Breast epithelium (tissue), 4 donors: ENCODE measurements at regions not wholly inside any gene's neighbourhood (a gene's known extent, or its start where the extent isn't known, plus 50 kb on each side); places are given as distances from the start of the nearest gene placed in this dataset.

Experiments
- DNase-seq, 2 donors: peaks; one replicate each; pipeline ENCODE4 v3.0.0-alpha.2; 2019; ENCODE audit warnings: low spot score in 2 of 2
- H3K27ac ChIP-seq, 2 donors: fragments of 200-600 bp; sonication (generic) in 1 of 2; one replicate each; pipeline ENCODE4 v1.5.1; 2016 to 2019; ENCODE audit warnings: mild to moderate bottlenecking in 1 of 2
- H3K27me3 ChIP-seq, 2 donors: fragments of 200-600 bp; sonication (generic) in 1 of 2; one replicate each; pipeline versions ENCODE4 v1.5.1 to v1.6.0; 2017 to 2019; ENCODE audit warnings: control low read depth in 1 of 2, mild to moderate bottlenecking in 1 of 2
- H3K36me3 ChIP-seq: fragments of 200-600 bp; one replicate; pipeline ENCODE4 v1.5.1; 2019
- H3K4me1 ChIP-seq, 2 donors: fragments of 200-600 bp; sonication (generic); one replicate each; pipeline ENCODE4 v1.5.1; 2016 to 2019; ENCODE audit warnings: control low read depth in 1 of 2
- H3K4me3 ChIP-seq, 3 donors: fragments of 200-600 bp; sonication (generic); 1 replicate in 2 of 3; 2 replicates in 1 of 3; pipeline ENCODE4 v1.5.1; 2016 to 2019; ENCODE audit warnings: mild to moderate bottlenecking in 3 of 3, moderate library complexity in 2 of 3
- H3K9me3 ChIP-seq, 2 donors: fragments of 200-600 bp; sonication (generic) in 1 of 2; one replicate each; pipeline ENCODE4 v1.5.1; 2016 to 2019; ENCODE audit warnings: control low read depth in 1 of 2
- POLR2A ChIP-seq: fragments of 450-650 bp; IDR thresholded peaks from one replicate; pipeline ENCODE4 v1.6.1; 2016; ENCODE audit warnings: antibody characterized with exemption, mild to moderate bottlenecking, moderate library complexity
- POLR2AphosphoS5 ChIP-seq, 3 donors: sonication (generic); formaldehyde crosslinking; IDR thresholded peaks; one replicate each; pipeline ENCODE4 v1.6.1; 2017; ENCODE audit warnings: antibody characterized with exemption in 3 of 3
- intact Hi-C: fragments of 100-400 bp; cut with DNase I; formaldehyde crosslinking; loops from one replicate; pipeline ENCODE4 v1.15.1; 2023; ENCODE audit warnings: low total_unique reads
- TF ChIP-seq, protein P1 (sequence below), 3 donors: fragments of 450-650 bp; IDR thresholded peaks; one replicate each; pipeline ENCODE4 v1.5.1; 2016 to 2017; ENCODE audit warnings: antibody characterized with exemption in 3 of 3, mild to moderate bottlenecking in 3 of 3, moderate library complexity in 3 of 3

DNA sequence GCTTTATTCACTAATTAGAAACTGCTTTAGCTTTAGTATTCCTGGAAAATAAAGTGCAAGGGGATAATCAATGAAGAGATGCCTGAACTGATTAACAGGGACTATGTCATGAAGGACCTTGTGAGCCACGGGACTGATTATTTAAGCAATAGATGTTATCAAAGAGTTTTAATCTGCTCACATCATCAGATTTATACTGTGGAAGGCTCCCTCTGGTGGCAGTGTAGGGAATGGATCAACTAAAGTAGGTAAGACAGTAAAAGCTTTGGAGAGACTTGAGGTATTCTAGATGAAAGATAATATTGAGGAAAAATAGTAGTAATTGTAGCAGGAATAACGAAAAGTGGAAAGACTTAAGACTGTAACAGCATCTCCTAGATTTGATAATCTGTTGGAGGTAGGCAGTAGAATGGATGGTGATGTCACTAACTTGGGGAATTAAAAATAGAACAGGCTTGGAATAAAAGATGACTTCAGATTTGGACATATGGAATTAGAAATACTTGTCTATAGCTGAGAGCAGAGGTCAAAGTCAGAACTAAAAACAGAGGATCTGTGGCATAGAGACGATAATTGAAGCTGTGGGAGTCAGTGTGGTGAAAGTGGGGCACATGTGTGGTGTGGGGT, 80.3 kb upstream of the HTR1E start:
- H3K4me3 ChIP-seq: no peak overlapping the region
- no peaks in the 10 kb centered on the region for H3K36me3 ChIP-seq
- TF ChIP-seq, protein P1, sequence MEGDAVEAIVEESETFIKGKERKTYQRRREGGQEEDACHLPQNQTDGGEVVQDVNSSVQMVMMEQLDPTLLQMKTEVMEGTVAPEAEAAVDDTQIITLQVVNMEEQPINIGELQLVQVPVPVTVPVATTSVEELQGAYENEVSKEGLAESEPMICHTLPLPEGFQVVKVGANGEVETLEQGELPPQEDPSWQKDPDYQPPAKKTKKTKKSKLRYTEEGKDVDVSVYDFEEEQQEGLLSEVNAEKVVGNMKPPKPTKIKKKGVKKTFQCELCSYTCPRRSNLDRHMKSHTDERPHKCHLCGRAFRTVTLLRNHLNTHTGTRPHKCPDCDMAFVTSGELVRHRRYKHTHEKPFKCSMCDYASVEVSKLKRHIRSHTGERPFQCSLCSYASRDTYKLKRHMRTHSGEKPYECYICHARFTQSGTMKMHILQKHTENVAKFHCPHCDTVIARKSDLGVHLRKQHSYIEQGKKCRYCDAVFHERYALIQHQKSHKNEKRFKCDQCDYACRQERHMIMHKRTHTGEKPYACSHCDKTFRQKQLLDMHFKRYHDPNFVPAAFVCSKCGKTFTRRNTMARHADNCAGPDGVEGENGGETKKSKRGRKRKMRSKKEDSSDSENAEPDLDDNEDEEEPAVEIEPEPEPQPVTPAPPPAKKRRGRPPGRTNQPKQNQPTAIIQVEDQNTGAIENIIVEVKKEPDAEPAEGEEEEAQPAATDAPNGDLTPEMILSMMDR (IDR thresholded peaks at IDR 0.05): peak in 2 of 3 donors; percentile 48 to 58
- no peak for TF ChIP-seq POLR2A
- no peak for TF ChIP-seq POLR2AphosphoS5 (IDR thresholded peaks at IDR 0.05)
- no peak overlapping the region for H3K27ac ChIP-seq
- no peaks in the 10 kb centered on the region for H3K9me3 ChIP-seq
- no peak for DNase-seq
- no peaks in the 10 kb centered on the region for H3K27me3 ChIP-seq
- H3K4me1 ChIP-seq: no peaks in the 10 kb centered on the region
- intact Hi-C loops: no loop called here

DNA sequence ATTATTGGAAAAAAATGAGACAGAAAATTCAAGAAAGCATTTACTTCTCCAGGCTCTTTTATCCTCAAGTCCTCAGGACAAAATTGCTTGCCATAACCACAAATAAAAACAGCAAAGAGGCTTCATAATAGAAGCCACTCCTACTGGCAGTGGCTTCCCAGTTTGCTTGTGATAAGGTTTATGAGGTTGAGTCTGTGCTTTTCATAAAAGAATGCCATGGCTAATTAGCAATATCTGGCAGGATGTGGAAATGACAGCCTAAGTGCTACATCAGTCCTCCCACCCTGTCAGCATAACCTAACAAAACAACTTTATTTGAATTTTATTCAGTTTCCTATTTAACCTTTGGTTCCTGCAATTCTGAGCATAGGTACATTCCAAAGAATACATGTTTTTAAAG, 80.9 kb upstream of the HTR1E start:
- H3K36me3 ChIP-seq: no peaks in the 10 kb centered on the region
- TF ChIP-seq POLR2AphosphoS5 (IDR thresholded peaks at IDR 0.05) (no peak), POLR2A (no peak)
- TF ChIP-seq, protein P1 (IDR thresholded peaks at IDR 0.05): no peak
- H3K27me3 ChIP-seq: no peaks in the 10 kb centered on the region
- H3K4me3 ChIP-seq: no peak overlapping the region
- intact Hi-C loops: no loop called here
- H3K27ac ChIP-seq: no peak overlapping the region
- no peak for DNase-seq
- no peaks in the 10 kb centered on the region for H3K9me3 ChIP-seq
- H3K4me1 ChIP-seq: no peaks in the 10 kb centered on the region

- TF ChIP-seq POLR2A: no peak
- TF ChIP-seq, protein P1 (IDR thresholded peaks at IDR 0.05): no peak
- TF ChIP-seq POLR2AphosphoS5 (IDR thresholded peaks at IDR 0.05): no peak
- no peaks in the 10 kb centered on the region for H3K4me1 ChIP-seq
- H3K4me3 ChIP-seq: no peak overlapping the region
- no peaks in the 10 kb centered on the region for H3K36me3 ChIP-seq
- no peaks in the 10 kb centered on the region for H3K27me3 ChIP-seq
- no peaks in the 10 kb centered on the region for H3K9me3 ChIP-seq
- DNase-seq: no peak
- no peak overlapping the region for H3K27ac ChIP-seq
- intact Hi-C loops: no loop called here
Observed at GRCh38 chr6:86848986-86849385, 88.3 kb upstream of the HTR1E start.

- Histone ChIP-seq H3K27ac (no peak overlapping the region), H3K9me3 (no peaks in the 10 kb centered on the region), H3K4me1 (no peaks in the 10 kb centered on the region), H3K36me3 (no peaks in the 10 kb centered on the region), H3K27me3 (no peaks in the 10 kb centered on the region), H3K4me3 (no peak overlapping the region)
- intact Hi-C loops: no loop called here
- TF ChIP-seq POLR2AphosphoS5 (IDR thresholded peaks at IDR 0.05): no peak
- no peak for TF ChIP-seq POLR2A
- TF ChIP-seq, protein P1 (IDR thresholded peaks at IDR 0.05): no peak
- DNase-seq: no peak
Observed at GRCh38 chr6:86832686-86833085, 104.6 kb upstream of the HTR1E start.

DNA sequence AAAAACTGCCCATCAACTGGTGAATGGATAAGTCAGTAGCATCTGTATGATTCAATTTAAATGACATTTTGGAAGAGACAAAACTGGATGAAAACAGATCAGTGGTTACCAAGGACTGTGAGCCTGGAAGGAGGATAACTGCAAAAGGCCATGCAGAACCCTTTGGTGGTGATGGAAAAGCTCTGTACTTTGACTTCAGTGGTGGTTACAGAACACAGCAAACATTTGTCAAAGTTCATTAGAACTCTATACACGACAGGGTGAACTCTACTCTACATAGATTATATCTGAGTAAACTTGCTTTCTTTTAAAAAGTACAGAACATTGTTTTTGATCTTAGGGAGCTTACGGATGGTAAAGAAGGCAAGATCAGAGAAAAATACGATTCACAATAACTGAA, 111.9 kb upstream of the HTR1E start:
- Histone ChIP-seq H3K27me3 (no peaks in the 10 kb centered on the region), H3K4me1 (no peaks in the 10 kb centered on the region), H3K4me3 (no peak overlapping the region), H3K9me3 (no peaks in the 10 kb centered on the region), H3K36me3 (no peaks in the 10 kb centered on the region), H3K27ac (no peak overlapping the region)
- TF ChIP-seq, protein P1 (IDR thresholded peaks at IDR 0.05): no peak
- TF ChIP-seq POLR2A (no peak), POLR2AphosphoS5 (IDR thresholded peaks at IDR 0.05) (no peak)
- no peak for DNase-seq
- intact Hi-C loops: no loop called here
